ENCODE measurements at regions not wholly inside any gene's neighbourhood (a gene's known extent, or its start where the extent isn't known, plus 50 kb on each side); places are given as distances from the start of the nearest gene placed in this dataset.

DNA sequence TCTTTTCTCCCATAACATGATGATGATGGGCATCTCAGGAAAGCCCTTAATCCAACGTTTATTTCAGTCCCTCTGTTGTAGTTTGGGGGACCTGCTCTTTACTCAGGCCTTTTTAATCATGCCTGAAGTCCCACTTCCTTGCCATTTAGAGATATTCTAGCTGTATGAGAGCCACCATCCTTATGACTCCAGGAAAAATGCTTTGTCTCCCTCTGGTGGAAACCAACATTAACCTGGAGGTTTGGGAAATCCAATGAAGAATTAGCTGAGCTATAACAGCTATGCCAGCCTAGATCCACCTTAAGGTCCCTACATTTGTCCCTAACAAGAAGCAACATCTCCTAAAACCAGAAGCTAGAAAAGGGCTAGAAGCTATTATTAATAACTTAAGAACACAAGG is 1399.1 kb downstream of the LRFN5 start:
- TF ChIP-seq POLR2A (IDR thresholded peaks at IDR 0.05) (no peak), CTCF (IDR thresholded peaks at IDR 0.05) (no peak)
